CD14-positive monocyte (primary cell): ENCODE measurements at regions not wholly inside any gene's neighbourhood (a gene's known extent, or its start where the extent isn't known, plus 50 kb on each side); places are given as distances from the start of the nearest gene placed in this dataset.

Source experiments
- DNase-seq, 3 donors: peaks; one replicate each; pipeline ENCODE4 v3.0.0-alpha.2; 2011 to 2022
- H2AFZ ChIP-seq: 2 replicates; pipeline ENCODE4 v1.6.0; 2012; ENCODE audit warnings: mild to moderate bottlenecking, low read depth, low read length, inconsistent platforms; ENCODE audit not compliant: insufficient read depth, poor library complexity, severe bottlenecking
- H3K27ac ChIP-seq, 2 donors: 1 replicate in 1 of 2; 2 replicates in 1 of 2; pipeline ENCODE4 v1.5.1; 2012 to 2013; ENCODE audit warnings: low read length in 2 of 2, control low read depth in 1 of 2, inconsistent platforms in 1 of 2, low read depth in 1 of 2, mild to moderate bottlenecking in 1 of 2
- H3K27me3 ChIP-seq, 2 donors: one replicate each; pipeline versions ENCODE4 v1.6.0 to v1.6.1; 2011 to 2013; ENCODE audit warnings: low read length in 2 of 2; ENCODE audit not compliant: control insufficient read depth in 2 of 2, insufficient read depth in 2 of 2
- H3K36me3 ChIP-seq, 2 donors: replicated peaks in 1 of 2; 1 replicate in 1 of 2; 2 replicates in 1 of 2; pipeline versions ENCODE4 v1.5.1 to v1.6.1; 2012 to 2013; ENCODE audit warnings: low read length in 2 of 2, control low read depth in 1 of 2, inconsistent platforms in 1 of 2, mild to moderate bottlenecking in 1 of 2; ENCODE audit not compliant: insufficient read depth in 2 of 2, control insufficient read depth in 1 of 2
- H3K4me1 ChIP-seq, 2 donors: 1 replicate in 1 of 2; 2 replicates in 1 of 2; pipeline versions ENCODE4 v1.5.1 to v1.6.1; 2012 to 2013; ENCODE audit warnings: low read length in 2 of 2, control low read depth in 1 of 2, inconsistent platforms in 1 of 2, mild to moderate bottlenecking in 1 of 2, moderate library complexity in 1 of 2; ENCODE audit not compliant: insufficient read depth in 2 of 2, control insufficient read depth in 1 of 2
- H3K4me2 ChIP-seq: replicated peaks from 2 replicates; pipeline ENCODE3; 2012; ENCODE audit warnings: low read length, moderate library complexity, mild to moderate bottlenecking; ENCODE audit not compliant: poor library complexity, severe bottlenecking; ENCODE audit errors: extremely low read depth
- H3K4me3 ChIP-seq, 3 experiments: fragments of 200-600 bp in 1 of 3; sonication (generic) in 1 of 3; replicated peaks in 1 of 3; 1 replicate in 2 of 3; 2 replicates in 1 of 3; pipeline ENCODE4 v1.5.1; 2011 to 2013; ENCODE audit warnings: low read length in 3 of 3, mild to moderate bottlenecking in 3 of 3, control low read depth in 2 of 3, low read depth in 2 of 3, inconsistent platforms in 1 of 3, moderate library complexity in 1 of 3
- H3K79me2 ChIP-seq: 2 replicates; pipeline ENCODE4 v1.6.0; 2012; ENCODE audit warnings: mild to moderate bottlenecking, control low read depth, inconsistent platforms, low read length, moderate library complexity; ENCODE audit not compliant: insufficient read depth
- H3K9ac ChIP-seq: 2 replicates; pipeline ENCODE4 v1.6.0; 2017; ENCODE audit warnings: low read length, mild to moderate bottlenecking; ENCODE audit not compliant: insufficient read depth, poor library complexity, severe bottlenecking
- H3K9me3 ChIP-seq, 2 donors: replicated peaks in 1 of 2; 1 replicate in 1 of 2; 2 replicates in 1 of 2; pipeline versions ENCODE4 v1.5.1 to v1.6.1; 2012 to 2013; ENCODE audit warnings: low read length in 2 of 2, control low read depth in 1 of 2; ENCODE audit not compliant: control insufficient read depth in 1 of 2, insufficient read depth in 1 of 2
- H4K20me1 ChIP-seq: 2 replicates; pipeline ENCODE4 v1.6.0; 2012; ENCODE audit warnings: mild to moderate bottlenecking, low read length, control low read depth, moderate library complexity; ENCODE audit not compliant: insufficient read depth
- H3K27ac Mint-ChIP-seq, 7 donors: one replicate each; pipeline ENCODE4 v1.8.0; 2020; ENCODE audit warnings: mild to moderate bottlenecking in 7 of 7, mixed read lengths in 7 of 7, moderate library complexity in 6 of 7, inconsistent platforms in 2 of 7
- H3K27me3 Mint-ChIP-seq, 3 donors: one replicate each; pipeline ENCODE4 v1.8.0; 2021 to 2022; ENCODE audit warnings: low read depth in 3 of 3, mild to moderate bottlenecking in 3 of 3, mixed read lengths in 3 of 3, moderate library complexity in 3 of 3, inconsistent platforms in 1 of 3
- H3K36me3 Mint-ChIP-seq, 2 donors: one replicate each; pipeline ENCODE4 v1.8.0; 2020; ENCODE audit warnings: mixed read lengths in 2 of 2, inconsistent platforms in 1 of 2, mild to moderate bottlenecking in 1 of 2
- H3K4me1 Mint-ChIP-seq: one replicate; pipeline ENCODE4 v1.8.0; 2020; ENCODE audit warnings: mild to moderate bottlenecking, mixed read lengths
- H3K4me3 Mint-ChIP-seq, 2 donors: one replicate each; pipeline ENCODE4 v1.8.0; 2020; ENCODE audit warnings: mild to moderate bottlenecking in 2 of 2, mixed read lengths in 2 of 2, moderate library complexity in 1 of 2
- H3K9me3 Mint-ChIP-seq, 7 donors: one replicate each; pipeline ENCODE4 v1.8.0; 2020 to 2022; ENCODE audit warnings: mixed read lengths in 7 of 7, mild to moderate bottlenecking in 6 of 7, moderate library complexity in 6 of 7, inconsistent platforms in 2 of 7
- CTCF ChIP-seq: fragments of 200-600 bp; IDR thresholded peaks from one replicate; pipeline ENCODE4 v1.8.0; 2022; ENCODE audit warnings: antibody characterized with exemption, mild to moderate bottlenecking
- WGBS: methylation state at CpG from one replicate; pipeline ENCODE4 v1.1.5; 2013; ENCODE audit warnings: missing lambda C conversion rate; ENCODE audit not compliant: insufficient coverage; 5-methylcytosine and 5-hydroxymethylcytosine counted together
- intact Hi-C, 2 donors: fragments of 100-400 bp; cut with micrococcal nuclease; formaldehyde crosslinking; loops; one replicate each; pipeline versions ENCODE4 v1.15.0 to v1.15.1; 2023

GRCh38 chr3:59277201-59277600 is 227.4 kb upstream of the CFAP20DC start:
- Histone ChIP-seq H4K20me1 (no peaks in the 10 kb centered on the region), H2AFZ (no peak overlapping the region), H3K9me3 (no peaks in the 10 kb centered on the region), H3K9ac (no peak overlapping the region), H3K27me3 (no peaks in the 10 kb centered on the region), H3K27ac (no peak overlapping the region), H3K4me2 (no peak overlapping the region), H3K4me1 (peaks cover 0 to 10% of the 10 kb centered on the region in 2 donors), H3K79me2 (no peaks in the 10 kb centered on the region), H3K36me3 (no peaks in the 10 kb centered on the region), H3K4me3 (no peak overlapping the region)
- H3K27me3 Mint-ChIP-seq: peaks cover 0 to 4% (median 2%) of the 10 kb centered on the region in 3 donors
- no peak overlapping the region for H3K27ac Mint-ChIP-seq
- WGBS: no CpG with 5 or more reads among the region's 4 CpGs
- DNase-seq: no peak
- intact Hi-C loops: no loop called here
- no peak overlapping the region for H3K4me3 Mint-ChIP-seq
- peaks cover 0 to 3% (median 0%) of the 10 kb centered on the region in 7 donors for H3K9me3 Mint-ChIP-seq
- H3K4me1 Mint-ChIP-seq: peaks cover 18% of the 10 kb centered on the region
- no peak for TF ChIP-seq CTCF
- H3K36me3 Mint-ChIP-seq: no peaks in the 10 kb centered on the region

GRCh38 chr3:59273976-59274375 is 224.2 kb upstream of the CFAP20DC start:
- WGBS: 100% methylated on average over 1 of the region's 2 CpGs
- no peaks in the 10 kb centered on the region for H3K9me3 Mint-ChIP-seq
- no peak overlapping the region for H3K4me3 Mint-ChIP-seq

More at GRCh38 chr3:59273976-59274375, 224.2 kb upstream of the CFAP20DC start:
- H3K9ac ChIP-seq: no peak overlapping the region
- no peaks in the 10 kb centered on the region for H3K79me2 ChIP-seq
- peaks cover 0 to 4% (median 0%) of the 10 kb centered on the region in 3 donors for H3K27me3 Mint-ChIP-seq
- H2AFZ ChIP-seq: no peak overlapping the region
- no peaks in the 10 kb centered on the region for H4K20me1 ChIP-seq
- no peak for DNase-seq
- H3K4me2 ChIP-seq: no peak overlapping the region
- H3K36me3 ChIP-seq: no peaks in the 10 kb centered on the region
- peaks cover 17% of the 10 kb centered on the region for H3K4me1 Mint-ChIP-seq
- no peak overlapping the region for H3K27ac ChIP-seq
- H3K27me3 ChIP-seq: no peaks in the 10 kb centered on the region
- H3K4me1 ChIP-seq: peaks cover 0 to 10% of the 10 kb centered on the region in 2 donors
- no peak overlapping the region for H3K4me3 ChIP-seq
- H3K27ac Mint-ChIP-seq: peak overlapping the region in 1 of 7 donors; percentile 12
- intact Hi-C loops: no loop called here
- no peaks in the 10 kb centered on the region for H3K9me3 ChIP-seq
- H3K36me3 Mint-ChIP-seq: no peaks in the 10 kb centered on the region
- TF ChIP-seq CTCF: no peak
